Lower leg skin (tissue), 3 donors: ENCODE measurements at regions not wholly inside any gene's neighbourhood (a gene's known extent, or its start where the extent isn't known, plus 50 kb on each side); places are given as distances from the start of the nearest gene placed in this dataset.

ENCODE experiments used
- POLR2A ChIP-seq, 2 donors: fragments of 450-650 bp; IDR thresholded peaks; one replicate each; pipeline ENCODE4 v1.6.1; 2016 to 2017; ENCODE audit warnings: antibody characterized with exemption in 2 of 2, mild to moderate bottlenecking in 1 of 2, moderate library complexity in 1 of 2
- TF ChIP-seq, protein P1 (sequence below), 3 donors: fragments of 450-650 bp; IDR thresholded peaks; one replicate each; pipeline ENCODE4 v1.5.1; 2016; ENCODE audit warnings: antibody characterized with exemption in 3 of 3, mild to moderate bottlenecking in 3 of 3, moderate library complexity in 2 of 3

DNA sequence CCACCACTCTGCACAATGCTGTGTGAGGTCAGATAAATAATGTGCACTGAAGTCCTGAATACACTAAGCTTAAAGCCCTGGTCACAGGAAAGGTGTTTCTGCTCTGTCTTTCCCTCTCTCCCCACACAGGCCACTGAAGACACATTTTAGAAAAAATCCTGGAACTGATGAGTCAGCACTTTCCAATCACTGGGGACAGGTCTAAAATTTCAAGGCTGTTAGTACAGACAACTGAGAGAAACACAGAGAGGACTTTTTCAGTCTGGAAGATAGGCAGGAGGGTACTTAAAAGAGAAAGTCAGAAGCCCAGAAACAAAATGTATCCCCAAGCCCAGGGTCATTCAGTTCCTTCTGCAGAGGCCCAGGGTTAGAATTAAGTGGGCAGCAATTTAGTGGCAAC lies 333.9 kb upstream of the CCDC196 start:
- TF ChIP-seq POLR2A (IDR thresholded peaks at IDR 0.05) = no peak
- TF ChIP-seq, protein P1, sequence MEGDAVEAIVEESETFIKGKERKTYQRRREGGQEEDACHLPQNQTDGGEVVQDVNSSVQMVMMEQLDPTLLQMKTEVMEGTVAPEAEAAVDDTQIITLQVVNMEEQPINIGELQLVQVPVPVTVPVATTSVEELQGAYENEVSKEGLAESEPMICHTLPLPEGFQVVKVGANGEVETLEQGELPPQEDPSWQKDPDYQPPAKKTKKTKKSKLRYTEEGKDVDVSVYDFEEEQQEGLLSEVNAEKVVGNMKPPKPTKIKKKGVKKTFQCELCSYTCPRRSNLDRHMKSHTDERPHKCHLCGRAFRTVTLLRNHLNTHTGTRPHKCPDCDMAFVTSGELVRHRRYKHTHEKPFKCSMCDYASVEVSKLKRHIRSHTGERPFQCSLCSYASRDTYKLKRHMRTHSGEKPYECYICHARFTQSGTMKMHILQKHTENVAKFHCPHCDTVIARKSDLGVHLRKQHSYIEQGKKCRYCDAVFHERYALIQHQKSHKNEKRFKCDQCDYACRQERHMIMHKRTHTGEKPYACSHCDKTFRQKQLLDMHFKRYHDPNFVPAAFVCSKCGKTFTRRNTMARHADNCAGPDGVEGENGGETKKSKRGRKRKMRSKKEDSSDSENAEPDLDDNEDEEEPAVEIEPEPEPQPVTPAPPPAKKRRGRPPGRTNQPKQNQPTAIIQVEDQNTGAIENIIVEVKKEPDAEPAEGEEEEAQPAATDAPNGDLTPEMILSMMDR (IDR thresholded peaks at IDR 0.05) = no peak
